GM12878 (cell line): ENCODE measurements at regions not wholly inside any gene's neighbourhood (a gene's known extent, or its start where the extent isn't known, plus 50 kb on each side); places are given as distances from the start of the nearest gene placed in this dataset.

Experiments used
- ATAC-seq: fragments of 200-7000 bp; cut with Tn5 transposase; 3 replicates; pipeline ENCODE4 v1.9.1; 2020; ENCODE audit warnings: mild to moderate bottlenecking, moderate library complexity
- BruUV-seq: library from RNA; stranded (reverse); fragments of 400-500 nt; replicated peaks from 2 replicates; lab custom pipeline; 2021; lab: Mats Ljungman, UMichigan
- CTCF ChIA-PET: fragments of 300-600 bp; sonication (Branson Sonifier 250); formaldehyde crosslinking; extraction: SDS; loops from one replicate; lab custom pipeline; 2021; ENCODE audit warnings: inconsistent platforms; lab: Yijun Ruan, JAX
- POLR2A ChIA-PET: fragments of 350-600 bp; formaldehyde crosslinking; extraction: SDS; loops from one replicate; lab custom pipeline; 2021; ENCODE audit warnings: inconsistent platforms; lab: Charles Lee
- RAD21 ChIA-PET: fragments of 300-600 bp; sonication (Branson Sonifier 250); formaldehyde crosslinking; loops from one replicate; lab custom pipeline; 2023; ENCODE audit warnings: antibody characterized with exemption; ENCODE audit not compliant: unreplicated experiment; lab: Charles Lee
- SMC1A ChIA-PET: fragments of 300-600 bp; sonication (Branson Sonifier 250); formaldehyde crosslinking; loops from one replicate; lab custom pipeline; 2023; ENCODE audit not compliant: unreplicated experiment, uncharacterized antibody; lab: Charles Lee
- DNase-seq: peaks from one replicate; pipeline ENCODE4 v3.0.0-alpha.2; 2011; ENCODE audit warnings: low read depth, low spot score
- FAIRE-seq: peaks from 3 replicates; lab custom pipeline; 2011; peaks lifted over from hg19 to GRCh38; lab: Jason Lieb, UNC
- H2AFZ ChIP-seq: 2 replicates; pipeline ENCODE4 v1.6.0; 2011; ENCODE audit warnings: low read depth, low read length, control low read depth; ENCODE audit not compliant: control insufficient read depth
- H3K27ac ChIP-seq: 2 replicates; pipeline ENCODE4 v1.5.1; 2011; ENCODE audit warnings: control low read depth; ENCODE audit not compliant: control insufficient read depth, insufficient read depth
- H3K27me3 ChIP-seq, 2 experiments: replicated peaks in 1 of 2; 2 replicates each; pipeline versions ENCODE4 v1.6.0 to v1.6.1; 2011; ENCODE audit warnings: low read length in 1 of 2; ENCODE audit not compliant: control insufficient read depth in 2 of 2, insufficient read depth in 2 of 2
- H3K36me3 ChIP-seq, 2 experiments: 2 replicates each; pipeline ENCODE4 v1.5.1; 2011; ENCODE audit warnings: low read length in 1 of 2; ENCODE audit not compliant: control insufficient read depth in 2 of 2, insufficient read depth in 2 of 2
- H3K4me1 ChIP-seq: 2 replicates; pipeline ENCODE4 v1.6.1; 2011; ENCODE audit warnings: mild to moderate bottlenecking, low read length, moderate library complexity, mixed read lengths; ENCODE audit not compliant: control insufficient read depth, insufficient read depth
- H3K4me2 ChIP-seq: 2 replicates; pipeline ENCODE4 v1.6.0; 2011; ENCODE audit warnings: control low read depth; ENCODE audit not compliant: control insufficient read depth, insufficient read depth
- H3K4me3 ChIP-seq: fragments of 200-600 bp; sonication (generic); 2 replicates; pipeline ENCODE4 v1.5.1; 2016
- H3K79me2 ChIP-seq: 2 replicates; pipeline ENCODE4 v1.6.0; 2011; ENCODE audit warnings: low read length; ENCODE audit not compliant: control insufficient read depth, insufficient read depth
- H3K9ac ChIP-seq: 2 replicates; pipeline ENCODE4 v1.8.0; 2011; ENCODE audit warnings: low read length, control low read depth, mixed read lengths; ENCODE audit not compliant: control insufficient read depth, insufficient read depth
- H3K9me3 ChIP-seq: replicated peaks from 3 replicates; pipeline ENCODE4 v1.5.1; 2011; ENCODE audit warnings: mild to moderate bottlenecking, low read length; ENCODE audit not compliant: control insufficient read depth, insufficient read depth
- H4K20me1 ChIP-seq: 2 replicates; pipeline ENCODE4 v1.6.0; 2011; ENCODE audit not compliant: control insufficient read depth, insufficient read depth
- CHD1 ChIP-seq: IDR thresholded peaks from 2 replicates; pipeline ENCODE4 v1.6.1; 2012; ENCODE audit warnings: low read depth, low read length, improper control_type of control experiment
- CHD2 ChIP-seq: IDR thresholded peaks from 2 replicates; pipeline ENCODE4 v1.6.1; 2011; ENCODE audit warnings: low read depth, low read length, improper control_type of control experiment, borderline replicate concordance
- CHD4 ChIP-seq: fragments of 200-600 bp; sonication (generic); IDR thresholded peaks from 2 replicates; pipeline ENCODE4 v1.6.1; 2016; ENCODE audit warnings: mild to moderate bottlenecking
- FOS ChIP-seq: IDR thresholded peaks from 3 replicates; pipeline ENCODE4 v1.6.1; 2011; ENCODE audit warnings: borderline replicate concordance; ENCODE audit not compliant: insufficient read length; ENCODE audit errors: extremely low read depth
- JUND ChIP-seq: IDR thresholded peaks from 2 replicates; pipeline ENCODE4 v1.6.1; 2012; ENCODE audit warnings: low read depth, mild to moderate bottlenecking, low read length, improper control_type of control experiment, moderate library complexity
- MTA3 ChIP-seq: IDR thresholded peaks from 2 replicates; pipeline ENCODE4 v1.6.1; 2012; ENCODE audit warnings: low read length, inconsistent platforms, borderline replicate concordance
- NFXL1 ChIP-seq: fragments of 450-650 bp; IDR thresholded peaks from 2 replicates; pipeline ENCODE4 v1.6.1; 2017; ENCODE audit warnings: antibody characterized with exemption, mild to moderate bottlenecking, borderline replicate concordance
- NR2C1 ChIP-seq: fragments of 450-650 bp; IDR thresholded peaks from 2 replicates; pipeline ENCODE4 v1.6.1; 2017; ENCODE audit warnings: antibody characterized with exemption, mild to moderate bottlenecking, moderate library complexity
- POLR2A ChIP-seq: IDR thresholded peaks from 2 replicates; pipeline ENCODE4 v1.6.1; 2011; ENCODE audit warnings: low read depth, mild to moderate bottlenecking, low read length
- POU2F2 ChIP-seq: IDR thresholded peaks from 3 replicates; pipeline ENCODE4 v1.6.1; 2011; ENCODE audit warnings: low read depth, mild to moderate bottlenecking, low read length, borderline replicate concordance
- RCOR1 ChIP-seq: conservative IDR thresholded peaks from 2 replicates; pipeline ENCODE4 v1.6.1; 2012; ENCODE audit warnings: low read depth, low read length, improper control_type of control experiment
- REST ChIP-seq: IDR thresholded peaks from 2 replicates; pipeline ENCODE4 v1.6.1; 2012; ENCODE audit warnings: mild to moderate bottlenecking, low read depth, low read length
- RFX5 ChIP-seq: IDR thresholded peaks from 2 replicates; pipeline ENCODE4 v1.6.1; 2011; ENCODE audit warnings: low read depth, low read length, improper control_type of control experiment
- SMAD1 ChIP-seq: fragments of 450-650 bp; IDR thresholded peaks from 2 replicates; pipeline ENCODE4 v1.6.1; 2018; ENCODE audit warnings: mild to moderate bottlenecking, low read depth; ENCODE audit not compliant: partially characterized antibody
- SRF ChIP-seq, 2 experiments: IDR thresholded peaks; 2 replicates each; pipeline ENCODE4 v1.6.1; 2011; ENCODE audit warnings: low read depth in 2 of 2, low read length in 2 of 2, mild to moderate bottlenecking in 1 of 2, moderate library complexity in 1 of 2
- ZNF24 ChIP-seq: fragments of 450-650 bp; IDR thresholded peaks from 2 replicates; pipeline ENCODE4 v1.6.1; 2017; ENCODE audit warnings: antibody characterized with exemption, mild to moderate bottlenecking
- WGBS: methylation state at CpG from one replicate; pipeline ENCODE4 v1.1.6; 2016; ENCODE audit warnings: low lambda C conversion rate; ENCODE audit not compliant: insufficient replicate concordance, insufficient coverage; ENCODE audit errors: missing lambda C conversion rate; 5-methylcytosine and 5-hydroxymethylcytosine counted together
- in situ Hi-C: fragments of 300-500 bp; cut with MboI; formaldehyde crosslinking; loops from 9 replicates; pipeline ENCODE4 v1.14.3; 2018; ENCODE audit warnings: mixed read lengths
- intact Hi-C: fragments of 100-400 bp; cut with micrococcal nuclease; formaldehyde crosslinking; loops from one replicate; pipeline ENCODE4 v1.14.2; 2022; ENCODE audit not compliant: unreplicated experiment

DNA sequence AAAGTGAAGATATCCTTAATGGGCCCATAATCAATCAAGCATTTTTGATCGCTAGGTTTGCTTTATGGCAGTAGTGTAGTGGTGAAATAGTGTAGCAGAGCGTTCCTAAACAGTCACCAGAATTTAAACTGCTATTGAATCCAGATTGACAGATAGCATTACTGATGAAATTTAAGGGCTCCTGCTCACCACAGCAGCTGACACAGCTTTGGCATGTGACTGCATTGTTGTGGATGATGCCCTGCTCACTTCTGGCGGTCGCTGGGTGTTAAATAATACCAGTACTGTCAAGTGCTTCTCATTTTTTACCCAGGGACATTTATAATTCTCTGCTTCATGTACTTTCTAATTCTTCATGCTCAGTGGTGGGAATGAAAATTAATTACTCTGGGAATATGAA, 102.0 kb upstream of the ARHGAP24 start:
- FAIRE-seq (no peak), DNase-seq (no peak), ATAC-seq (no peak)
- intact Hi-C loops, result no loop called here
- Histone ChIP-seq H3K4me1 (no peaks in the 10 kb centered on the region), H3K9me3 (no peaks in the 10 kb centered on the region), H3K27me3 (no peaks in the 10 kb centered on the region), H3K4me3 (no peak overlapping the region), H3K27ac (no peak overlapping the region), H3K4me2 (no peak overlapping the region), H3K9ac (no peak overlapping the region), H2AFZ (no peak overlapping the region), H4K20me1 (no peaks in the 10 kb centered on the region), H3K36me3 (no peaks in the 10 kb centered on the region), H3K79me2 (no peaks in the 10 kb centered on the region)
- RAD21 ChIA-PET, result interaction anchor here (1.6 kb wide), 1 partner anchor 374 kb away, joined by 4 read pairs; no protein-coding TSS in a partner anchor
- CTCF ChIA-PET, result interaction anchor here (0.5 to 1.9 kb wide), 5 partner anchors 30 to 1114 kb away, joined by 3 to 5 read pairs (median 4); no protein-coding TSS in a partner anchor
- in situ Hi-C loops, result loop anchor here (5.0 kb wide), 1 partner anchor 226 kb away; no protein-coding TSS in a partner anchor
- 57% methylated on average over 4 of the region's 4 CpGs for WGBS
- SMC1A ChIA-PET, result interaction anchor here (2.2 kb wide), 1 partner anchor 288 kb away, joined by 5 read pairs; no protein-coding TSS in a partner anchor
- TF ChIP-seq FOS, result no peak
- no peak for TF ChIP-seq RFX5
- POLR2A ChIA-PET, result no interaction called here
- BruUV-seq, result no TSS peak

- Histone ChIP-seq H4K20me1 (no peaks in the 10 kb centered on the region), H3K9ac (no peak overlapping the region), H3K9me3 (no peaks in the 10 kb centered on the region), H3K27ac (no peak overlapping the region), H3K4me3 (no peak overlapping the region), H3K36me3 (no peaks in the 10 kb centered on the region), H3K27me3 (no peaks in the 10 kb centered on the region), H3K4me1 (no peaks in the 10 kb centered on the region), H3K79me2 (no peaks in the 10 kb centered on the region)
- ChIA-PET SMC1A (no interaction called here), POLR2A (no interaction called here), RAD21 (no interaction called here), CTCF (no interaction called here)
- in situ Hi-C loops (no loop called here), intact Hi-C loops (no loop called here)
- FAIRE-seq (no peak), DNase-seq (no peak)
- 32% methylated on average over 3 of the region's 3 CpGs for WGBS
- no TSS peak for BruUV-seq
- TF ChIP-seq JUND, result no peak
- TF ChIP-seq RCOR1, result no peak
- TF ChIP-seq NFXL1, result no peak
- TF ChIP-seq NR2C1, result no peak
- no peak for TF ChIP-seq SRF (IDR thresholded peaks at IDR 0.05; ENCODE audit: low read depth in 2 of 2, low read length in 2 of 2)
- no peak for TF ChIP-seq SMAD1
- TF ChIP-seq MTA3, result no peak
- TF ChIP-seq CHD1, result no peak
- no peak for TF ChIP-seq POU2F2
- no peak for TF ChIP-seq POLR2A
- TF ChIP-seq ZNF24, result no peak
- no peak for TF ChIP-seq CHD4
- no peak for TF ChIP-seq CHD2
- TF ChIP-seq REST, result no peak
- TF ChIP-seq, all 136 proteins: peak for 0
- no peak for ATAC-seq
- Histone ChIP-seq H3K4me2 (no peak overlapping the region), H2AFZ (no peak overlapping the region)
Measured at GRCh38 chr4:85376285-85376684, 98.7 kb upstream of the ARHGAP24 start.
